OCI-LY1 (cell line): ENCODE measurements at regions not wholly inside any gene's neighbourhood (a gene's known extent, or its start where the extent isn't known, plus 50 kb on each side); places are given as distances from the start of the nearest gene placed in this dataset.
"Not testable (repeated sequence)": the region's sequence is repeated elsewhere in the genome, so short reads cannot be mapped to it uniquely, and the experiment has no call there.

Experiments
- H2AFZ ChIP-seq: fragments of 200-600 bp; sonication (generic), shearing (Covaris generic); 2 replicates; pipeline ENCODE4 v1.6.0; 2014; ENCODE audit warnings: antibody characterized with exemption, mild to moderate bottlenecking, low read length
- H3F3A ChIP-seq: fragments of 200-600 bp; sonication (generic), shearing (Covaris generic); 2 replicates; pipeline ENCODE4 v1.6.0; 2014; ENCODE audit warnings: mild to moderate bottlenecking, antibody characterized with exemption, low read length, moderate library complexity; ENCODE audit not compliant: insufficient read depth
- H3K27ac ChIP-seq: fragments of 200-600 bp; sonication (generic); 2 replicates; pipeline ENCODE4 v1.5.1; 2014; ENCODE audit warnings: low read length, mixed run types, mild to moderate bottlenecking, low read depth; ENCODE audit not compliant: poor library complexity, severe bottlenecking
- H3K27me3 ChIP-seq: fragments of 200-600 bp; sonication (generic); 2 replicates; pipeline ENCODE4 v1.6.0; 2014; ENCODE audit warnings: antibody characterized with exemption, mild to moderate bottlenecking, low read length, moderate library complexity; ENCODE audit not compliant: insufficient read depth
- H3K36me3 ChIP-seq: fragments of 200-600 bp; sonication (generic); 2 replicates; pipeline ENCODE4 v1.6.1; 2014; ENCODE audit warnings: mild to moderate bottlenecking, antibody characterized with exemption, low read length, moderate library complexity, mixed read lengths; ENCODE audit not compliant: insufficient read depth
- H3K4me1 ChIP-seq: fragments of 200-600 bp; sonication (generic); 2 replicates; pipeline ENCODE4 v1.5.1; 2014; ENCODE audit warnings: mild to moderate bottlenecking, low read length, moderate library complexity; ENCODE audit not compliant: insufficient read depth, severe bottlenecking
- H3K4me2 ChIP-seq: fragments of 200-600 bp; sonication (generic), shearing (Covaris generic); 2 replicates; pipeline ENCODE4 v1.6.1; 2014; ENCODE audit warnings: low read length
- H3K4me3 ChIP-seq: fragments of 200-600 bp; sonication (generic); 2 replicates; pipeline ENCODE4 v1.5.1; 2014; ENCODE audit warnings: low read length, low read depth, mild to moderate bottlenecking, mixed read lengths; ENCODE audit not compliant: poor library complexity, severe bottlenecking
- H3K79me2 ChIP-seq: fragments of 200-600 bp; shearing (Covaris generic); 2 replicates; pipeline ENCODE4 v1.6.1; 2016; ENCODE audit warnings: mixed run types, low read length, mixed read lengths; ENCODE audit not compliant: insufficient read depth
- H3K9ac ChIP-seq: fragments of 200-600 bp; sonication (generic), shearing (Covaris generic); 2 replicates; pipeline ENCODE4 v1.6.1; 2014; ENCODE audit warnings: mild to moderate bottlenecking, low read length, mixed read lengths
- H3K9me2 ChIP-seq: fragments of 200-600 bp; sonication (generic), shearing (Covaris generic); 2 replicates; pipeline ENCODE4 v1.6.1; 2014; ENCODE audit warnings: low read depth, mild to moderate bottlenecking, low read length, mixed read lengths
- H3K9me3 ChIP-seq: fragments of 200-600 bp; shearing (Covaris generic); 2 replicates; pipeline ENCODE4 v1.6.1; 2014; ENCODE audit warnings: low read length, mixed read lengths
- H4K20me1 ChIP-seq: fragments of 200-600 bp; sonication (generic), shearing (Covaris generic); 2 replicates; pipeline ENCODE4 v1.6.0; 2016; ENCODE audit warnings: mild to moderate bottlenecking, low read length; ENCODE audit not compliant: insufficient read depth
- CTCF ChIP-seq: fragments of 200-600 bp; sonication (generic), shearing (Covaris generic); IDR thresholded peaks from 2 replicates; pipeline ENCODE4 v1.5.1; 2017; ENCODE audit warnings: mild to moderate bottlenecking, antibody characterized with exemption, low read length, moderate library complexity, mixed read lengths
- EZH2 ChIP-seq: fragments of 200-600 bp; sonication (generic), shearing (Covaris generic); IDR thresholded peaks from 2 replicates; pipeline ENCODE4 v1.8.0; 2017; ENCODE audit warnings: borderline replicate concordance, mixed run types, mild to moderate bottlenecking, antibody characterized with exemption, low read length, moderate library complexity, mixed read lengths

DNA sequence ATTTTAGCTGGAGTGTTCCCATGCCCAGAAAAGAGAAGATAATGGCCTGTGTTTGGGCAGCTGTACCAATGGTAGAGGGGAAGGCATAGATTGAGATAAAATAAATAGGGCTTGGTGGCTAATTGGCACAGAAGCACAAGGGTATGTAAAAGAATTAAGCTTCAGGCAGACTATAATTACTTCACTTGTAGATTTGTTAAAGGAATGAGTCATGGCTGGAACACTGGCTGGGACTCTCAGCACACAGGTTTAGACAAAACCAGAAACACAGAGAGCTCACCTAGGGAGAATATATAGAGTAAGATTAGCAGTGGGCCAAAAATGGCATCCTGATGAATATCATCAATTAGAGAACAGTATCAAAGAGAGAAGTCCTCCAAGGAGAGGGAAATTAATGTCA lies 198.3 kb upstream of the FIGN start:
- Histone ChIP-seq H3K4me2 (no peak overlapping the region), H3K27me3 (no peaks in the 10 kb centered on the region), H3K4me3 (no peak overlapping the region), H3K9me2 (no peaks in the 10 kb centered on the region), H3K27ac (no peak overlapping the region), H3K4me1 (no peaks in the 10 kb centered on the region), H3K9me3 (no peaks in the 10 kb centered on the region), H3F3A (no peaks in the 10 kb centered on the region), H3K36me3 (no peaks in the 10 kb centered on the region), H3K9ac (no peak overlapping the region), H2AFZ (no peak overlapping the region), H4K20me1 (no peaks in the 10 kb centered on the region), H3K79me2 (no peaks in the 10 kb centered on the region)
- TF ChIP-seq CTCF, result no peak
- no peak for TF ChIP-seq EZH2

DNA sequence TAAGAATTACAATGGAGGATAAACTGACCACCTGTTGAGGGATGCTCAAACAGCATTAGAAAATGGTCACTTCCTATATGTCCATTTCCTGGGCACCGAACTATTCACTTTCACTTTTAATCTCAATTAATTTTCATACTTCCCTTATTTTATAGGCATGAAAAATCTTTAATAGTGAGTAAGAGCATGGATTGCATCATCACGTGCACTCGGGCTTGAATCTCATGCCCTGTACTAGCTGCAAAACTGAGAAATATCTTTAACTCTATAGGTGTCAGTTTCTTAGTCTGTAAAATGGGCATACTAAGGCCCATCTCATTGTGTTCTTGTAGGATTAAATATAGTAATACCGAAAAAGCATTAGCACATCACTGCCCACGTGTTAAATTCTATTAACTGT lies 183.9 kb upstream of the FIGN start:
- Histone ChIP-seq H3K79me2 (no peaks in the 10 kb centered on the region), H3K4me2 (no peak overlapping the region), H3K27ac (no peak overlapping the region), H3K9me2 (no peaks in the 10 kb centered on the region), H3K27me3 (no peaks in the 10 kb centered on the region), H3K9me3 (no peaks in the 10 kb centered on the region), H3K9ac (no peak overlapping the region), H3K36me3 (no peaks in the 10 kb centered on the region), H2AFZ (no peak overlapping the region), H3F3A (no peaks in the 10 kb centered on the region), H3K4me3 (no peak overlapping the region), H3K4me1 (no peaks in the 10 kb centered on the region), H4K20me1 (no peaks in the 10 kb centered on the region)
- no peak for TF ChIP-seq CTCF
- no peak for TF ChIP-seq EZH2

GRCh38 chr2:163914486-163914885 lies 178.7 kb upstream of the FIGN start:
- H3K9ac ChIP-seq, H3K9me2 ChIP-seq, H3K79me2 ChIP-seq, H3K36me3 ChIP-seq, H3K27me3 ChIP-seq, H3K27ac ChIP-seq, H3K4me3 ChIP-seq, H4K20me1 ChIP-seq, H2AFZ ChIP-seq, H3F3A ChIP-seq, H3K9me3 ChIP-seq, H3K4me2 ChIP-seq, H3K4me1 ChIP-seq: not testable (repeated sequence)

DNA sequence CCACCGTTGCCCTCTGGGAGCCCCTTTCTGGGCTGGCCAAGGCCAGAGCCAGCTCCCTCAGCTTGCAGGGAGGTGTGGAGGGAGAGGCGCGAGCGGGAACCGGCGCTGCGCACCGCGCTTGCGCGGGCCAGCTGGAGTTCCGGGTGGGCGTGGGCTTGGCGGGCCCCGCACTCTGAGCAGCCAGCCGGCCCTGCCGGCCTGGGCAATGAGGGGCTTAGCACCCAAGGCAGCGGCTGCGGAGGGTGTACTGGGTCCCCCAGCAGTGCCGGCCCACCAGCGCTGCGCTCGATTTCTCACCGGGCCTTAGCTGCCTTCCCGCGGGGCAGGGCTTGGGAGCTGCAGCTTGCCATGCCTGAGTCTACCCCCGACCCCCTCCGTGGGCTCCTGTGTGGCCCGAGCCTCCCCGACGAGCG lies 177.7 kb upstream of the FIGN start:
- H3K79me2 ChIP-seq, H3K9me2 ChIP-seq, H3K4me2 ChIP-seq, H3K27ac ChIP-seq, H3K4me1 ChIP-seq, H3F3A ChIP-seq, H3K27me3 ChIP-seq, H3K4me3 ChIP-seq, H3K36me3 ChIP-seq, H2AFZ ChIP-seq, H3K9ac ChIP-seq, H3K9me3 ChIP-seq, H4K20me1 ChIP-seq: not testable (repeated sequence)
